Gastroesophageal sphincter (tissue), 4 donors: ENCODE measurements at regions not wholly inside any gene's neighbourhood (a gene's known extent, or its start where the extent isn't known, plus 50 kb on each side); places are given as distances from the start of the nearest gene placed in this dataset.

Experiments
- ATAC-seq: fragments of 150-250 bp; one replicate; pipeline ENCODE4 v1.9.1; 2016; ENCODE audit warnings: mild to moderate bottlenecking, moderate library complexity
- H3K27ac ChIP-seq, 4 donors: fragments of 200-600 bp; sonication (generic) in 3 of 4; 1 replicate in 3 of 4; 2 replicates in 1 of 4; pipeline ENCODE4 v1.5.1; 2016 to 2019
- H3K27me3 ChIP-seq: fragments of 200-600 bp; sonication (generic); one replicate; pipeline ENCODE4 v1.5.1; 2019
- H3K36me3 ChIP-seq, 2 donors: fragments of 200-600 bp; sonication (generic); one replicate each; pipeline ENCODE4 v1.5.1; 2019; ENCODE audit warnings: control low read depth in 1 of 2
- H3K4me1 ChIP-seq, 3 donors: fragments of 200-600 bp; sonication (generic); 1 replicate in 2 of 3; 2 replicates in 1 of 3; pipeline ENCODE4 v1.5.1; 2016 to 2019; ENCODE audit warnings: control low read depth in 2 of 3
- H3K4me3 ChIP-seq, 2 donors: fragments of 200-600 bp; sonication (generic); one replicate each; pipeline ENCODE4 v1.5.1; 2019; ENCODE audit warnings: mild to moderate bottlenecking in 1 of 2, moderate library complexity in 1 of 2
- H3K9me3 ChIP-seq, 3 donors: fragments of 200-600 bp; sonication (generic); one replicate each; pipeline ENCODE4 v1.5.1; 2017 to 2019; ENCODE audit warnings: control low read depth in 2 of 3
- CTCF ChIP-seq, 4 experiments: fragments of 200-600 bp in 2 of 4; fragments of 450-650 bp in 2 of 4; sonication (generic) in 1 of 4; IDR thresholded peaks; one replicate each; pipeline ENCODE4 v1.5.1; 2017 to 2019; ENCODE audit warnings: antibody characterized with exemption in 4 of 4, mild to moderate bottlenecking in 2 of 4, moderate library complexity in 2 of 4
- EP300 ChIP-seq: sonication (generic); formaldehyde crosslinking; IDR thresholded peaks from one replicate; pipeline ENCODE4 v1.6.1; 2017; ENCODE audit warnings: antibody characterized with exemption, mild to moderate bottlenecking
- POLR2A ChIP-seq, 2 donors: fragments of 450-650 bp; IDR thresholded peaks; one replicate each; pipeline ENCODE4 v1.6.1; 2017; ENCODE audit warnings: antibody characterized with exemption in 2 of 2, mild to moderate bottlenecking in 2 of 2, moderate library complexity in 1 of 2
- POLR2AphosphoS5 ChIP-seq: sonication (generic); formaldehyde crosslinking; IDR thresholded peaks from one replicate; pipeline ENCODE4 v1.6.1; 2017; ENCODE audit warnings: antibody characterized with exemption
- WGBS, 2 donors: methylation state at CpG; one replicate each; pipeline ENCODE4 v1.1.5; 2018; ENCODE audit warnings: low coverage in 1 of 2; 5-methylcytosine and 5-hydroxymethylcytosine counted together

GRCh38 chr9:25994605-25995004 is 316.4 kb upstream of the TUSC1 start:
- H3K9me3 ChIP-seq, result peaks cover 0 to 47% (median 0%) of the 10 kb centered on the region in 3 donors
- WGBS, 2 donors, result 49 to 85% methylated on average over 4 to 6 of the region's 6 CpGs
- no peak for TF ChIP-seq POLR2A (IDR thresholded peaks at IDR 0.05)
- no peaks in the 10 kb centered on the region for H3K27me3 ChIP-seq
- ATAC-seq, result no peak
- H3K36me3 ChIP-seq, result no peaks in the 10 kb centered on the region
- H3K27ac ChIP-seq, result no peak overlapping the region
- no peaks in the 10 kb centered on the region for H3K4me1 ChIP-seq
- no peak overlapping the region for H3K4me3 ChIP-seq

- Histone ChIP-seq H3K9me3 (peaks cover 0 to 54% (median 0%) of the 10 kb centered on the region in 3 donors), H3K4me3 (no peak overlapping the region), H3K4me1 (no peaks in the 10 kb centered on the region), H3K36me3 (no peaks in the 10 kb centered on the region), H3K27me3 (no peaks in the 10 kb centered on the region), H3K27ac (no peak overlapping the region)
- WGBS, 2 donors, result no CpG with 5 or more reads among the region's 1 CpG
- no peak for ATAC-seq
- TF ChIP-seq POLR2A (IDR thresholded peaks at IDR 0.05), result no peak
- TF ChIP-seq POLR2AphosphoS5, result no peak
- TF ChIP-seq EP300, result no peak
- TF ChIP-seq CTCF (IDR thresholded peaks at IDR 0.05), result no peak
These were observed 312.1 kb upstream of the TUSC1 start for GRCh38 chr9:25990376-25990775.

GRCh38 chr9:25975667-25976066 is 297.4 kb upstream of the TUSC1 start:
- no peak for TF ChIP-seq CTCF (IDR thresholded peaks at IDR 0.05)
- ATAC-seq, result no peak
- Histone ChIP-seq H3K4me1 (no peaks in the 10 kb centered on the region), H3K4me3 (no peak overlapping the region), H3K9me3 (peaks cover 0 to 14% (median 0%) of the 10 kb centered on the region in 3 donors), H3K36me3 (no peaks in the 10 kb centered on the region), H3K27ac (no peak overlapping the region), H3K27me3 (no peaks in the 10 kb centered on the region)
- WGBS, 2 donors, result 87 to 100% methylated on average over 1 of the region's 1 CpG

GRCh38 chr9:25964239-25964638 is 286.0 kb upstream of the TUSC1 start:
- Histone ChIP-seq H3K36me3 (no peaks in the 10 kb centered on the region), H3K27me3 (no peaks in the 10 kb centered on the region), H3K9me3 (peaks cover 0 to 12% (median 0%) of the 10 kb centered on the region in 3 donors), H3K4me1 (no peaks in the 10 kb centered on the region), H3K4me3 (no peak overlapping the region), H3K27ac (no peak overlapping the region)
- no peak for ATAC-seq
- 65 to 71% methylated on average over 3 of the region's 3 CpGs for WGBS, 2 donors
- TF ChIP-seq CTCF (IDR thresholded peaks at IDR 0.05), result peak in 3 of 4 experiments; percentile 23 to 44 (median 36)
- TF ChIP-seq POLR2AphosphoS5, result no peak

GRCh38 chr9:25960178-25960577 is 281.9 kb upstream of the TUSC1 start:
- WGBS, 2 donors, result 69 to 81% methylated on average over 2 of the region's 3 CpGs
- H3K36me3 ChIP-seq, result no peaks in the 10 kb centered on the region
- ATAC-seq, result no peak
- TF ChIP-seq CTCF (IDR thresholded peaks at IDR 0.05) (no peak), POLR2AphosphoS5 (no peak), EP300 (no peak), POLR2A (IDR thresholded peaks at IDR 0.05) (no peak)
- H3K27ac ChIP-seq, result no peak overlapping the region
- no peaks in the 10 kb centered on the region for H3K27me3 ChIP-seq
- H3K9me3 ChIP-seq, result peaks cover 0 to 12% (median 0%) of the 10 kb centered on the region in 3 donors
- H3K4me3 ChIP-seq, result no peak overlapping the region
- H3K4me1 ChIP-seq, result no peaks in the 10 kb centered on the region

GRCh38 chr9:25954209-25954608 is 276.0 kb upstream of the TUSC1 start:
- H3K36me3 ChIP-seq, result no peaks in the 10 kb centered on the region
- no peak for TF ChIP-seq EP300
- no peak overlapping the region for H3K4me3 ChIP-seq
- H3K27ac ChIP-seq, result no peak overlapping the region
- no peaks in the 10 kb centered on the region for H3K4me1 ChIP-seq
- ATAC-seq, result no peak
- H3K27me3 ChIP-seq, result no peaks in the 10 kb centered on the region
- peaks cover 0 to 8% (median 0%) of the 10 kb centered on the region in 3 donors for H3K9me3 ChIP-seq
